ENCODE measurements at regions not wholly inside any gene's neighbourhood (a gene's known extent, or its start where the extent isn't known, plus 50 kb on each side); places are given as distances from the start of the nearest gene placed in this dataset.

DNA sequence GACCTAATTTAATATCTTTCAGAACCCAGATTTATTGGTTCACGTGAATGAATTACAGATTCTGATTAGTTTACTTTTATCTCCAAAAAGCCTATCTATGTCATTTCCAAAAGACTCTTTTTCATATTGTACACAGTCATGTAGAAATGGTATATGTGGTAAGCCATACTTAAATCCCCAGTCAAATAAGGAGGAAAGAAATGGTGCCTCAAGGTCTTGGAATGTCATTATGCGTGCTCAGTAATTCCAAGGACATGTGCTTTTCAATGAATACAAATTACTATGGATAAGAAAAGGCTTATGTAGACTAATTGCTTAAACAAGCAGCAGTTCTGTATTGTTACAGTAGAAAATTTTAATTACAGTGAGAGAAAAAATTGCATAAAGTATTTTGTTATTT is 64.1 kb upstream of the TYRP1 start:
- TF ChIP-seq POLR2AphosphoS5 (IDR thresholded peaks at IDR 0.05; ENCODE audit: low read depth, low read length) (no peak), TAF1 (IDR thresholded peaks at IDR 0.05; ENCODE audit: borderline replicate concordance, insufficient read depth, low read length) (no peak), SIN3A (IDR thresholded peaks at IDR 0.05; ENCODE audit: borderline replicate concordance, insufficient read depth, low read length) (no peak)

DNA sequence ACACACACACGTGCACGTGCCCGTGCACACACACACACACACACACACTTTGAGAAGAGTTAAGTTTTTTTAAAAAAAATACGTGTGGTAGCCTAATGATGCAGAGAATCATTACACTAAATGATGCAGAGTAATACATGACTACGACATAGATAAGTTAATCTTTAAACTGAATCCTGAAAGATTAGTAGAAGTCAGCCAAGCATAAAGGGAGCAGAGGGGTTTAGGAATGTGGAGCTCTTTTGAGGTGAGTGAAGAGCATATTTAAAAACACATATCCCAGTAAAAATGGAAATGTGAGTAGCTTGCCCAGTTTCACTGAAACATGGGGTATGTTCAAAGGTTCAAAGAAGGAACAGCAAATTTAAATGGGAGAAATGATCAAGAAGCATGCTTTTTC is 61.3 kb upstream of the TYRP1 start:
- no peak for TF ChIP-seq FOXP2 (optimal IDR thresholded peaks at IDR 0.05; ENCODE audit: borderline replicate concordance, extremely low read depth, extremely low read length, insufficient read depth)
- TF ChIP-seq TAF1 (IDR thresholded peaks at IDR 0.05; ENCODE audit: borderline replicate concordance, insufficient read depth, low read length) = no peak
- TF ChIP-seq SIN3A (IDR thresholded peaks at IDR 0.05; ENCODE audit: borderline replicate concordance, insufficient read depth, low read length) = no peak
- no peak for TF ChIP-seq POLR2AphosphoS5 (IDR thresholded peaks at IDR 0.05; ENCODE audit: low read depth, low read length)
- TF ChIP-seq, protein P1, sequence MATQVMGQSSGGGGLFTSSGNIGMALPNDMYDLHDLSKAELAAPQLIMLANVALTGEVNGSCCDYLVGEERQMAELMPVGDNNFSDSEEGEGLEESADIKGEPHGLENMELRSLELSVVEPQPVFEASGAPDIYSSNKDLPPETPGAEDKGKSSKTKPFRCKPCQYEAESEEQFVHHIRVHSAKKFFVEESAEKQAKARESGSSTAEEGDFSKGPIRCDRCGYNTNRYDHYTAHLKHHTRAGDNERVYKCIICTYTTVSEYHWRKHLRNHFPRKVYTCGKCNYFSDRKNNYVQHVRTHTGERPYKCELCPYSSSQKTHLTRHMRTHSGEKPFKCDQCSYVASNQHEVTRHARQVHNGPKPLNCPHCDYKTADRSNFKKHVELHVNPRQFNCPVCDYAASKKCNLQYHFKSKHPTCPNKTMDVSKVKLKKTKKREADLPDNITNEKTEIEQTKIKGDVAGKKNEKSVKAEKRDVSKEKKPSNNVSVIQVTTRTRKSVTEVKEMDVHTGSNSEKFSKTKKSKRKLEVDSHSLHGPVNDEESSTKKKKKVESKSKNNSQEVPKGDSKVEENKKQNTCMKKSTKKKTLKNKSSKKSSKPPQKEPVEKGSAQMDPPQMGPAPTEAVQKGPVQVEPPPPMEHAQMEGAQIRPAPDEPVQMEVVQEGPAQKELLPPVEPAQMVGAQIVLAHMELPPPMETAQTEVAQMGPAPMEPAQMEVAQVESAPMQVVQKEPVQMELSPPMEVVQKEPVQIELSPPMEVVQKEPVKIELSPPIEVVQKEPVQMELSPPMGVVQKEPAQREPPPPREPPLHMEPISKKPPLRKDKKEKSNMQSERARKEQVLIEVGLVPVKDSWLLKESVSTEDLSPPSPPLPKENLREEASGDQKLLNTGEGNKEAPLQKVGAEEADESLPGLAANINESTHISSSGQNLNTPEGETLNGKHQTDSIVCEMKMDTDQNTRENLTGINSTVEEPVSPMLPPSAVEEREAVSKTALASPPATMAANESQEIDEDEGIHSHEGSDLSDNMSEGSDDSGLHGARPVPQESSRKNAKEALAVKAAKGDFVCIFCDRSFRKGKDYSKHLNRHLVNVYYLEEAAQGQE (IDR thresholded peaks at IDR 0.05; ENCODE audit: insufficient read depth in 1 of 2, low read depth in 2 of 2, low read length in 2 of 2) = no peak

DNA sequence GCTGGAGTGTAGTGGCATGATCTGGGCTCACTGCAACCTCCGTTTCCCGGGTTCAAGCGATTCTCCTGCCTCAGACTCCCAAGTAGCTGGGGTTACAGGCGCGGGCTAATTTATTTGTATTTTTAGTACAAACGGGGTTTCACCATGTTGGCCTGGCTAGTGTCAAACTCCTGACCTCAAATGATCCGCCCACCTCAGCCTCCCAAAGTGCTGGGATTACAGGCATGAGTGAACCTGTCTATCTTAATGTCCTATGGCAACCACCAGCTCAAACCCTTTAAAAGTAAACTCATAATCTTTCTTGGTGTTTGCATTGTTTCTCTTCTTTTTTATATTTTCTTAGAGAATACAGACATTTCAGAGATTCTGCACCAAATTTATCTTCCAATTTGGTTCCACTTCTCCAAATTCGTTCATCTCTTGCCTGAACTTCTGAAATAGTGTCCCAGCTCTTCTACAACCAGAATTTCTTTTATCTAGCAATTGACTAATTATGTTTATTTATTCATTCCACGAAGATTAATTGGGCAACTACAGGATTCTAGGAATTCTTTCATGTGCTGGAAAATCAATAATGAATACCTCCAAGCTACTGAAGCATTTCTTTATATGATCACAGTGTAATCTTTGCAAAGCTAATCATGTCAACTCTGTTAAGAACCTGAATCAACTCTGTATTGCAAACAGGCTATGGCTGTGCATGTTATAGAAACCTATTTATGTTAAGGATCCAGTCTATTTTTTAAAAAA is 60.0 kb upstream of the TYRP1 start:
- TF ChIP-seq, protein P1 (IDR thresholded peaks at IDR 0.05; ENCODE audit: insufficient read depth in 1 of 2, low read depth in 2 of 2, low read length in 2 of 2) = no peak
- no peak for TF ChIP-seq POLR2AphosphoS5 (IDR thresholded peaks at IDR 0.05; ENCODE audit: low read depth, low read length)
- TF ChIP-seq TAF1 (IDR thresholded peaks at IDR 0.05; ENCODE audit: borderline replicate concordance, insufficient read depth, low read length) = no peak
- TF ChIP-seq SIN3A (IDR thresholded peaks at IDR 0.05; ENCODE audit: borderline replicate concordance, insufficient read depth, low read length) = no peak
- TF ChIP-seq FOXP2 (optimal IDR thresholded peaks at IDR 0.05; ENCODE audit: borderline replicate concordance, extremely low read depth, extremely low read length, insufficient read depth) = no peak

DNA sequence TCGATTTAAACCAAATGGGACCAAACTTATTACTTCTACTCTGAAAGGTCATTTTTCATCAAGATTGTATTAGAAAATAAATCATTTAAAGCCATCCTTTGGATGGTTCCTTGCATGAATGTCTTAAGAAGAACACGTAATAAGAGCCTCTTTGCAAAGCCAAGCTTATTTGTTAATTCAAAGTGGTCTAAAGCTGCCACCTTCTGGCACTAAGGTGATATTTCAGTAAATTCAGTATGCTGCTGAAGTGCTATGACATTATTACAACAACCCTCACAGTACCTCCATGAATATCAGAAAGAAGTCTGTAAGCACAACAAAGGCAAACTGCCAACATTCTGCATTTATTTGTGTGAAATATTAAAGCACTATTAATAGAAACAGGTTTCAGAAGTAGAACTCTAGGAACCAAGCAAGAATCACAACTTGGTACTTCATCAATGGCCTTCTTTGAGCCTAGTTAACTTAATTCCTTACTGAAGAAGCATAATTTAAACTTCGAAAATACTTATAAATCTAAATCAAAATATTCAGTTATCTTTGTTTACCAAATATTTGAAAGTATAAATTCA is 53.1 kb upstream of the TYRP1 start:
- TF ChIP-seq FOXP2 (optimal IDR thresholded peaks at IDR 0.05; ENCODE audit: borderline replicate concordance, extremely low read depth, extremely low read length, insufficient read depth) (no peak), TAF1 (IDR thresholded peaks at IDR 0.05; ENCODE audit: borderline replicate concordance, insufficient read depth, low read length) (no peak), SIN3A (IDR thresholded peaks at IDR 0.05; ENCODE audit: borderline replicate concordance, insufficient read depth, low read length) (no peak), POLR2AphosphoS5 (IDR thresholded peaks at IDR 0.05; ENCODE audit: low read depth, low read length) (no peak)
- TF ChIP-seq, protein P1 (IDR thresholded peaks at IDR 0.05; ENCODE audit: insufficient read depth in 1 of 2, low read depth in 2 of 2, low read length in 2 of 2) = no peak

DNA sequence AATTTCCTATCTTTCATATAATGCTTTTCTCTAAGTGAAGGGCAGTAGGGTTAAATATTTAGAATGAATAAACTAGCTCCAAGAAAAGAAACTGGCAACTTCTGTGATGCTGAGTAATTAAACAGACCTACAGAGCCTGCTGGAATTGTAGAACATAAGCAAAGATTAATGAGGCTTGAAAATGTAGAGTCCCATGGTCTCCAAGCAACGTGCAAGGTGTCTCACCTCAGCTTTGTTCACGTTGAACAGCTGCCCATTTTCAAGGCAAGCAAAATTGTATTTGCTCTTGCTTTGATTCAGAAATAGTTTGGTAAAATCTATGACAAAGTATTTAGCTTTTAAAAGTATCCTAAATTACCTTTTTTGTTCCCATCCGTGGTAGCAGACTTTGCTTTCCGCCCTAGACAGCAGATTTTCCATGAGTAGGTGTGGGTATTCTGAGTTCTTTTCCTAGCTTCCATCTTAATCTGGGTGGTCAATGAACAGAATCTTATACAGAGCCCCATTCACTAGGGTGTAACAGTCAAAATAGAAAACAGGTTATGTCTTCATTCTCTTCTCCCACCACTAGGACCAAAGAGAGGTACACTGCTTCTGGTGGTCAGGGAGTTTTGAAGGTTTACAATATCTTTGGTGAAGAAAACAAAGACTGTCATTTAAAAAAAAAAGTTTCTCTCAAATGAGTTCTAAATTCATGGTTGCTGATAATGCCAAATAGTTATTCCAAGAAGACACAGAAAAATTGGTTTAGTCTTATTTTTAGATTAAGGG is 52.1 kb upstream of the TYRP1 start:
- TF ChIP-seq POLR2AphosphoS5 (IDR thresholded peaks at IDR 0.05; ENCODE audit: low read depth, low read length) (no peak), FOXP2 (optimal IDR thresholded peaks at IDR 0.05; ENCODE audit: borderline replicate concordance, extremely low read depth, extremely low read length, insufficient read depth) (no peak), SIN3A (IDR thresholded peaks at IDR 0.05; ENCODE audit: borderline replicate concordance, insufficient read depth, low read length) (no peak), TAF1 (IDR thresholded peaks at IDR 0.05; ENCODE audit: borderline replicate concordance, insufficient read depth, low read length) (no peak)
- TF ChIP-seq, protein P1 (IDR thresholded peaks at IDR 0.05; ENCODE audit: insufficient read depth in 1 of 2, low read depth in 2 of 2, low read length in 2 of 2) = no peak

Measured in PFSK-1 (cell line).